ENCODE measurements at regions not wholly inside any gene's neighbourhood (a gene's known extent, or its start where the extent isn't known, plus 50 kb on each side); places are given as distances from the start of the nearest gene placed in this dataset.

DNA sequence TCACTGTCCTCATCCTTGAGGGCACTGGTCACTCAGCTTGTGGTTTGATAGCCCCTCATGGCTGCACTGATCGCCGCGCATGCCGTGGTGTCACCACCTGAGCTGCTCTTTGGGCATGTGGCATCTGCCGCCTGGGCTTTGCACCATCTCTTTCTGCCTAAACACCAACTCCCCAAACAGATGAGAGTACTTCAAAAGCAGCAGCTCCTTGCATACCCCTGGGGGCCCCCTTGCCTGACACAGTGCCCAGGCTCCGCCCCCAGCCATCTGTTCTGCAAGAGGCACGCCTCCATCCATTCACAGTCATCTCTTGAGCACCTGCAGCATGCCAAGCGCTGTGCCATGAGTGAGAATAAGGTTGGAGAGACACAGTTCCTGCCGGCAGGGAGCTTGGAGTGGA is 104.5 kb upstream of the B3GAT1 start:
- DNase-seq (ENCODE audit: low read depth in 3 of 3, low spot score in 2 of 3), result no peak

- DNase-seq (ENCODE audit: low read depth in 3 of 3, low spot score in 2 of 3), result no peak
Observed at GRCh38 chr11:134515081-134515960, 103.3 kb upstream of the B3GAT1 start.

DNA sequence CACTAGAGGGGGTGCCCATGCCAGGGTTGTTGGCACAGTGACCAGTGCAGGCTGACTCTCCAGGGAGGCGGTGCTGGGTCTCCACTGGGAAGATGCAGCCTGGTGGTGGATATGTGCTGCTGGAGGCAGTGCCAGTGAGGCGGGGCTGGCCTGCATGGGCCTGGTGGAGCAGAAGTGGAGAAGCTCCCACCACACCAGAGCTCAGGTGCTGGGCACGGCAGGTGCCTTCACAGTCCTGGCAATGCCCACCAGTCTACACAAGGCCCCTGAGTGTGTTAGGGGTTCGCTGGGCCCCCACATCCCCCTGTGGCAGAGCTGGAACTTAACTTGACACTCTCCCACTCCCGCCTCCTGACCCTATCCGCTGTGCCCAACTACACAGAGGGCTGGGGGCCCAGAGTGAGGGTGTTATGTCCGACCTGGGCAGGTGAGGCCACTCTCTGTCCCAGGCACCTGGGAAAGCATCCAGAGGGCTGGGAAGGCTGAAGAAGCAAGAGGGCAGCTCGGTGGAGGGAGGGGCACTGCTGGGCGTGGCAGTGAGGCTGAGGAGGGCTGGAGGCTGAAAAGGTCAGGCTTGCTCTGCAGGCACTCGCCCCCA is 102.4 kb upstream of the B3GAT1 start:
- no peak for DNase-seq (ENCODE audit: low read depth in 3 of 3, low spot score in 2 of 3)

DNA sequence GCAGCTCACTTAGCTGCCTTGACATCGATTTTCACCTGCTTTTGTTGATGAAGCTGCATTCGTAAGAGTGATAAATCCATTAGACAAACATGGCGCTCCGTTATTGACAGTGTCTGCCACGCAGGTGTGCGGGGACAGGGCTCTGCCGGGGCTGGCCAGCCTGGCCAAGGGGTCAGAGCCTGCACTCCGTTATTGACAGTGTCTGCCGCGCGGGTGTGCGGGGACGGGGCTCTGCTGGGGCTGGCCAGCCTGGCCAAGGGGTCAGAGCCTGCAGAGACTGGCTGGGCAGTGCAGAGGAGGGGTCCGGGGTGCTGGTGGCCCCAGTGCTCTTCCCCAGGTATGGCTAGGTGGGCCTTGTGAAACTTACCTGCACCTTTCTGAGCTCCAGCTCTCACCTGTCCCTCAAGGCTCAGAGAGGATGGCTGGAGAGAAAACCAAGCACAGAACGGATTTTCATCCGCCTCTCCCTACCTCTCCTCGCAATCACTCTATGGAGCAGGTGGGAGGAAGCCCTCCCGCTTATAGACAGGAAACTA is 101.6 kb upstream of the B3GAT1 start:
- DNase-seq (ENCODE audit: low read depth in 3 of 3, low spot score in 2 of 3), result no peak

GRCh38 chr11:134512571-134513538 is 100.8 kb upstream of the B3GAT1 start:
- no peak for DNase-seq (ENCODE audit: low read depth in 3 of 3, low spot score in 2 of 3)

- DNase-seq (ENCODE audit: low read depth in 3 of 3, low spot score in 2 of 3), result no peak
Observed at GRCh38 chr11:134512061-134512460, 100.0 kb upstream of the B3GAT1 start.

DNA sequence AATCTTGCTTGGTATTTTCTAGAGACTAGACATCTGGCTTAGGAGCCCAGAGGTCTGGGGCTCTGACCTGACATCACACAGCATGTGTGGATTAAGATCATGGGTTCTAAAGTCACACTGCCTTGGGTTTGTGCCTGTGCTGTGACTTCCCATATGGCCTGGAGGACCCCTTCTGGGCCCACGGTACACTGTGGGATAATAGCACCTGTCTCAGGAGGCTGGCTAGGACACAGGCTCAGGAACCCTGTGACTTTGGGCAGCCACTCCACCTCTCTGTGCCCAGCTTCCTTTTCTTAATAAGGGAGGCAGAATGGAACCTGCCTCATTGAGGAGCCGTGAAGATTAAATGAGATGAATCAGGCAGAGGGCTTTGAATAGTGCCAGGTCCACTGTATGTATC is 99.2 kb upstream of the B3GAT1 start:
- no peak for DNase-seq (ENCODE audit: low read depth in 3 of 3, low spot score in 2 of 3)

DNA sequence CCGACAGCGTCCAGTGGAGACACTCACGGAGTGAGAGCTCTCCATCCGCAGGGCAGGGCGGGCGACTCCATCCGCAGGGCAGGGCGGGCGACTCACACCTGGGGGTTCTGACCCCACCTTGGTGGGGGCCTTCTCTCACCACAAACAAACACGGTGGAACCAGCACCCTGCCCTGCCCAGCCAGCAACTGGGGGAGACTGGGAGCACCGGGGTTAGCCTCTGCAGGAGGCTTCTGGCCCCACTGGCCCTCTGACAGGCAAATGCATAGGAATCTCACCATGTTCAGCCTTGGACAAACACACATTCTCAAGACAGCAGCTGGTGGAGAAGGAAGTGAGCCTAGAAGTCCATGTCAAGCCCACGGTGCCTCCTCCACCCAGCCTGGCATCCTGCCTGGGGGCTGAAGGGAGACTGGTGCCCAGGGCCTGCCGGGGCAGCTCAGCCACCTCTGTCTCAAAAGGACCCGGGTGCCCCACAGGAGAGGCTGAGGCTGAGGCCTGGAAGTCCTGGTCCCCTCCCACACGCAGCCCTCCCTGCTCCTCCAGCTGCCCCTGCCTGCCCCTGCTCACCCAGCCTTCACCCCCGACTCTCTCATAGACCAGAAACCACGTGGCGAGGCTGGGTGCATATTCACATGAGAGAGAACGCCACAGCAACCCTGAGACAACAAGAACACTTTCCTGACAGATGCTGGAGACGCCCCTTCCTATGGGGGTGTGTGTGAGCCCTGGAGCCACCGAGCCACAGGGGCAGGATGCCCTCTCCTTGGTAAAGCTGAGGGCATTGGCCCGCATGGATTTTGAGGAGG is 98.4 kb upstream of the B3GAT1 start:
- no peak for DNase-seq (ENCODE audit: low read depth in 3 of 3, low spot score in 2 of 3)

DNA sequence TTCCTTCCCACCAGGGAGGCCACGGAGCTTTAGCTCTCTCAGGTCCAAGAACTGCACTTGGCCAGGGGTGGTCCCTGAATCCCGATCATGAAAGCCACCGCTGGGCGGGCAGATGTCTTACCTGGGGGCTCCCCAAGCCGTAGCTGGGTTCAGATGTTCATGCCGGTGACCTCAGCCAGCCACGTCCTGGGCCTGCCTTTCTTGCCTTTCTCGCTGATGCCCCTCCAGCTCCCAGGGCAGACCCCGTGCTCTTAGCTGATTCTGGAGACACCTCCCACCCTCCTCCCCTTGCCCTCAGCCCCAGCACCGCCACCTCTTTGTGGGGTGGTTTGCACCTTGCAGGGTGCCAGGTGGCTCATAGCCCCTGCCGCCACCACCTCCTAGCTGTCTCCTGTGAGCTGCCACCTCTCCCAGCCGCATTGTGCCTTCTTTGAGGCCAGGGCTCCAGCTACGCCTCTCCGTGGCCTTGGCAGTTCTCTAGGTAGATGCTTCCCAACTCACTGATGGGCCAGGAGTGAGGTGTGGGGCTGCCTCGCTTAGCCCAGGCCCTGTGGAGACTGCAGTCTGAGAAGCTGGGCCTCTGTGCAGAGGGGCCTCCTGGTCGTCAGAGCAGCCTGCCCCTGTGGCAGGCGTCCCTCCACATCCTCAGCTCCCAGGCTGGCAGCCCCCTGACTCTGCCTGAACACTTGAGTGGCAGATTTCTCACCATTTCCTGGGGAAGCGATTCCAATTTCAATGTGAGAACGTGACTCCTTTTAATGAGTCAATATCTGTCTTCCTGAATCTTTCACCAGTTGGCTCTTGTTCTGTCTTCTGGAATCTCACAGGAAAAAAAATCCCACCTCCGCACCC is 97.6 kb upstream of the B3GAT1 start:
- DNase-seq (ENCODE audit: low read depth in 3 of 3, low spot score in 2 of 3), result no peak

DNA sequence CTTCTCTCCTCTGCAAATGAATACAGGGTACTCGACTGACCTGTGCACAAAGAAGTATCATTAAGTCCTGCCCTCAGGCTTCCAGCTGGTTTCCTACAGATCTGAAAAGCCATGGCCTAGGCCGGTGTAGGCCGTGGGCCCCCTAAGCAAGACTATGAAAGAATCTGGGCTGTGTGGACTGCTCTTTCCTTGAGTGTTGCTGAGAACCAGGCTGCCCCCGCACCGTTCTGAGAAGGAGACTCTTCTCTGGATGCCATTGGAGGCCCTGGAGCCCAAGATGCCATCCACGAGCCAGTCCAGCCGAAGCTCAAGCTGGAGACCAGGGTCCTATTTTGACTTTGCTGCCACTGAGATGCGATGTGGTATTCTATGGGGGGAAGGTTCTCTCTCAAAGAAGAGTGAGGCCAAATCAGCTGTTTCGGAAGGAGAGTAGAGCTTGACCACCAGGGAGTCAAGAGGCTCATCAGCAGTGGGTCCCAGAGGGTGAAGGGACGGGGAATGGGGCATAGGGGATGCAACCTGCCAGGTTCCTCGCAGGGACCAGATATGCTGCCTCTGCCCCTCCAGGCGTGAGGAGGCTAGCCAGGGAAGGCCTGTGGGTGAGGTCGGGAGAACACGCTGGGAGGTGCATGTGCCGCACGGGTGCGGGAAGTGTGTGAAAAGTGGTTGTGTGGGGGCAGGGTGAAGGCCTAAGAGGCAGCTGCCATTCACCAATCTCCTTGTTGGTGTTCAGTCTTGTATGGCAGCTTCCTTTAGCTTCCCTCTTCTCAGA is 96.4 kb upstream of the B3GAT1 start:
- no peak for DNase-seq (ENCODE audit: low read depth in 3 of 3, low spot score in 2 of 3)

DNA sequence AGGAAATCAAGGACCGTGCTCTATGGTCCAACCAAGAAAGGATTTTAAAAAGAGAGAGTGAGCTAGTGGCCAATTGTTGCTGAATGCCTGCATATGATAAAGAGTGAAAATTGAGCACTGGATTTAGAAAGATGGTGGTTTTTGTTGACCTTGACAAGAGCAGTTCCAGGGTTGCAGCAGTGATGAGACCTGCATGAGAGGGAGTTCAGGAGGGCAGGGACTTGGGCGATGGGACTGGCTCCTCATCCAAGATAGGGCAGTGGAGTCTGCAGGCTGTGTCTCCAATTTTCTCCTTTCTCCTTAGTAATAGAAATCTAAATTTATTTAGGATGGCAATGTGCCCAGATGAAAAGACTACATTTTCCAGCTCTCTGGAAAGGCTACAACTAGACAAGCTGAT is 94.0 kb upstream of the B3GAT1 start:
- no peak for DNase-seq (ENCODE audit: low read depth in 3 of 3, low spot score in 2 of 3)

DNA sequence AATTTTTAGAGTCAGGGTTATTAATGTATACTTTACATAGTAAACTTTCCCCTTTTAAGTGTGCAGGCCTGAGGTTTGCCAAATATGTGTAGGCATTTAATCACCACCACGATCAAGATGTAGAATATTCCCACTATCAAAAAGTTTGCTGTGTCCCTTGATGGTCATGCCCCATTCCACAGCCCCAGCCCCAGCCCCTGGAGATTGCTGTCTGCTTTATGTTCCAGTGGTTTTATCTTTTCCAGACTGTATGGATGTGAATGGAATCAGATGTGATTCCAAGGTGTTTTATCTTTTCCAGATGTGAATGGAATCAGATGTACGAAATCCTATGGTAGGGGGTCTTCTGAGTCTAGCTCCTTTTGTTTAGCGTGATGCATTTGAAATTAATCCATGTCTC is 93.1 kb upstream of the B3GAT1 start:
- no peak for DNase-seq (ENCODE audit: low read depth in 3 of 3, low spot score in 2 of 3)

DNA sequence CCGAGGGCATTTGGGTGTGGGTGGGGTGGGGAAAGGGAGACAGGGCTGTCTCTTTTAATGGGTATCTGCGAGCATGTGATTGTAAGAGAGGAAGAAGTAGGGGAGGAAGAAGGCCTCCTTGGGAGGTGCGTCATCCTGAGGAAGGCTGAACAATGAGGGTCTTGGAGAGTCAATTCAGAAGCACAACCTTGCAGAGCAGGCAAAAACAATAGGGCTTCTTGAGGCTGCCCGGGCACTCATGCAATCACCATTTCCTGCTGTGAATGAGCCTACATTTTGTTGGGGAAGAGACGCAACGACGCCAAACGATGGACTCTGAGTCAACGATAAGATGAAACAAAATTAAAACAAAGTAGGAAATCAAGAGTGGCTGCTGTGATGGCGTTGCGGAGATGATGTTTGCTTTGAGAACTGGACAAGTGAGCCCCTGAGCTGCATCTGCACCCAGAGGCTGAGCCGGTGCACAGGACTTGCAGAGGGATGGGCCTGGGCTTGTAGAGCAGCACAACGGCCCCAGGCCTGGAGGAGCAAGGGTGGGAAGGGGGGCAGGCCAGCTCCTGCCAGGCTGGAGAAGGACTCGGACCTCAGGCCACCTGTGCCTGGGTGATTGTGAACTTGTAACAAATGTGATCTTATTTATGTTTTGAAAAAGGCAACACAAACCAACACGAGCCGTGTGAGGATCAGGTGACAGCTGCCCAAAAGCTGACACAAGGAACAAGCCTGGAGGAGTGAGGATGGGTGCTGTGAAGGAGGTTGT is 92.3 kb upstream of the B3GAT1 start:
- DNase-seq (ENCODE audit: low read depth in 3 of 3, low spot score in 2 of 3), result no peak

- DNase-seq (ENCODE audit: low read depth in 3 of 3, low spot score in 2 of 3), result no peak
Observed at GRCh38 chr11:134503596-134503995, 91.6 kb upstream of the B3GAT1 start.

DNA sequence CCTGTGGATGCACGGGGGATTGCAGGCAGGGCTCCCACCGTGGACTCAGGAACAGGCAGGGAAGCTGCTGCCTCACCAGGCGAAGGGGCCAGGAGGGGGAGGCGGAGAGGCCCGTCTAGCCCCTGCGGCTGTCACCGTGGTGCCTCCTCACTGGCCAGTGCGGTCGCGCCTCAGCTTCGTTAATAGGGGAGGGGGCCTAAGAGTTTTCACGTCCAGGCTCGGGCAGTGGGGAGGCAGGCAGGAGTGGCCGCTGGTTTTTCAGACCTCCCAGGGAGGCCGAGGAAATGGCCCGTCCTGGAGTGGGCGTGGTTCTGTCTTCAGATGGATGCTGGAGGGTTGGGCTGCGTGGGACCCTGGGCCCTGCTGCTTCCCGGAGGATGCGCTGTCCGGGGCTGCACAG is 91.1 kb upstream of the B3GAT1 start:
- DNase-seq (ENCODE audit: low read depth in 3 of 3, low spot score in 2 of 3), result no peak

DNA sequence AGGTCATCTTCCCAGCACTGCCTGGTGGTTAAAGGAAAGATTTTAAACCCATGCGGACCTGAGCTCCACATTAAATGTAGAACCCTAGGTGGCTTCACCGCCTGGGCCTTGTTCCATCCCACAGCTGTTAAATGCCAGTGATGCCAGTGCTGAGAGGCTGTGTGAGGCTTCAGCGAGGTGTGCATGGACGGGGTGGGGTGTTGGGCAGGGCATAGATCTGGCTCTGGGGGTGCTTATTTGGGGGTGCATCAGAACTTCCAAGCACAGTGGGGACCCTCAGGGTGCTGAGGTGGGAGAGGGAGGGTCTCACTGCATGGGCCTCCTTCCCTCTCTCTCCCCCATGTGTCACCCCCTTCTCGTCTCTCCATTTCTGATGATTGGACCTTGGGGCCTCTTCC is 90.1 kb upstream of the B3GAT1 start:
- DNase-seq (ENCODE audit: low read depth in 3 of 3, low spot score in 2 of 3), result no peak

GRCh38 chr11:134501406-134502152 is 89.5 kb upstream of the B3GAT1 start:
- no peak for DNase-seq (ENCODE audit: low read depth in 3 of 3, low spot score in 2 of 3)

Measured in right renal cortex interstitium (tissue), 3 donors.